B cell (primary cell): ENCODE measurements at regions not wholly inside any gene's neighbourhood (a gene's known extent, or its start where the extent isn't known, plus 50 kb on each side); places are given as distances from the start of the nearest gene placed in this dataset.

ENCODE experiments used
- ATAC-seq: fragments of 200-7000 bp; cut with Tn5 transposase; one replicate; pipeline ENCODE4 v1.10.0; 2021; ENCODE audit warnings: low read depth, mild to moderate bottlenecking, moderate number of reproducible peaks, moderate library complexity
- CTCF ChIA-PET: fragments of 350-600 bp; sonication (Branson Sonifier 250); formaldehyde crosslinking; loops from one replicate; lab custom pipeline; 2021; ENCODE audit warnings: antibody characterized with exemption, inconsistent platforms; lab: Charles Lee
- POLR2A ChIA-PET: fragments of 350-600 bp; sonication (Branson Sonifier 250); formaldehyde crosslinking; loops from one replicate; lab custom pipeline; 2021; ENCODE audit warnings: antibody characterized with exemption; lab: Charles Lee
- DNase-seq: peaks from one replicate; pipeline ENCODE4 v3.0.0; 2013
- H2AFZ ChIP-seq: 2 replicates; pipeline ENCODE4 v1.6.1; 2012; ENCODE audit warnings: mild to moderate bottlenecking, low read depth, low read length; ENCODE audit not compliant: insufficient read depth, poor library complexity, severe bottlenecking
- H3K27ac ChIP-seq, 2 donors: 1 replicate in 1 of 2; 2 replicates in 1 of 2; pipeline ENCODE4 v1.5.1; 2012 to 2013; ENCODE audit warnings: low read length in 2 of 2, mild to moderate bottlenecking in 2 of 2, moderate library complexity in 1 of 2
- H3K27me3 ChIP-seq, 4 experiments: fragments of 200-600 bp in 1 of 4; sonication (generic) in 1 of 4; replicated peaks in 1 of 4; 1 replicate in 2 of 4; 2 replicates in 2 of 4; pipeline versions ENCODE4 v1.6.1 to v1.7.0; 2013 to 2016; ENCODE audit warnings: low read length in 3 of 4, mild to moderate bottlenecking in 2 of 4, mixed read lengths in 1 of 4, moderate library complexity in 1 of 4; ENCODE audit not compliant: insufficient read depth in 4 of 4, control insufficient read depth in 3 of 4; ENCODE audit errors: control extremely low read depth in 1 of 4
- H3K36me3 ChIP-seq, 2 experiments: replicated peaks in 1 of 2; 1 replicate in 1 of 2; 2 replicates in 1 of 2; pipeline versions ENCODE4 v1.6.1 to v1.7.1; 2013; ENCODE audit warnings: low read length in 1 of 2; ENCODE audit not compliant: insufficient read depth in 2 of 2, control insufficient read depth in 1 of 2; ENCODE audit errors: control extremely low read depth in 1 of 2, extremely low read depth in 1 of 2
- H3K4me1 ChIP-seq, 2 donors: fragments of 200-600 bp in 1 of 2; sonication (generic) in 1 of 2; 1 replicate in 1 of 2; 2 replicates in 1 of 2; pipeline versions ENCODE4 v1.5.1 to v1.6.1; 2013 to 2017; ENCODE audit warnings: low read length in 2 of 2; ENCODE audit not compliant: control insufficient read depth in 2 of 2, insufficient read depth in 2 of 2
- H3K4me2 ChIP-seq: replicated peaks from 2 replicates; pipeline ENCODE3; 2012; ENCODE audit warnings: mild to moderate bottlenecking, low read depth, low read length; ENCODE audit not compliant: poor library complexity, severe bottlenecking
- H3K4me3 ChIP-seq, 5 experiments: fragments of 200-600 bp in 1 of 5; sonication (generic) in 1 of 5; 1 replicate in 3 of 5; 2 replicates in 2 of 5; pipeline versions ENCODE4 v1.5.1 to v1.7.0; 2011 to 2016; ENCODE audit warnings: low read length in 4 of 5, mild to moderate bottlenecking in 4 of 5, low read depth in 2 of 5, control low read depth in 1 of 5, moderate library complexity in 1 of 5; ENCODE audit not compliant: insufficient read depth in 1 of 5; ENCODE audit errors: control extremely low read depth in 1 of 5, extremely low read depth in 1 of 5
- H3K79me2 ChIP-seq: fragments of 200-600 bp; sonication (generic); one replicate; pipeline ENCODE4 v1.6.0; 2016; ENCODE audit warnings: low read length; ENCODE audit not compliant: control insufficient read depth, insufficient read depth
- H3K9ac ChIP-seq: fragments of 200-600 bp; sonication (generic); 2 replicates; pipeline ENCODE4 v1.6.1; 2017; ENCODE audit warnings: mild to moderate bottlenecking, low read length, moderate library complexity
- H3K9me3 ChIP-seq, 3 donors: one replicate each; pipeline versions ENCODE4 v1.6.1 to v1.7.1; 2013; ENCODE audit warnings: low read length in 2 of 3; ENCODE audit not compliant: control insufficient read depth in 2 of 3, insufficient read depth in 1 of 3; ENCODE audit errors: control extremely low read depth in 1 of 3
- H4K20me1 ChIP-seq: 2 replicates; pipeline ENCODE4 v1.6.0; 2012; ENCODE audit warnings: mild to moderate bottlenecking, low read length; ENCODE audit not compliant: insufficient read depth, control insufficient read depth, poor library complexity, severe bottlenecking
- H3K27ac Mint-ChIP-seq: one replicate; pipeline ENCODE4 v1.8.0; 2021; ENCODE audit warnings: mixed read lengths
- H3K27me3 Mint-ChIP-seq: one replicate; pipeline ENCODE4 v1.8.0; 2021; ENCODE audit warnings: mixed read lengths
- H3K4me1 Mint-ChIP-seq: one replicate; pipeline ENCODE4 v1.8.0; 2021; ENCODE audit warnings: mixed read lengths
- H3K4me3 Mint-ChIP-seq: one replicate; pipeline ENCODE4 v1.8.0; 2021; ENCODE audit warnings: mixed read lengths
- H3K9me3 Mint-ChIP-seq: one replicate; pipeline ENCODE4 v1.8.0; 2022; ENCODE audit warnings: mixed read lengths; ENCODE audit not compliant: insufficient read depth
- EZH2 ChIP-seq: IDR thresholded peaks from 2 replicates; pipeline ENCODE4 v1.6.1; 2012; ENCODE audit warnings: borderline replicate concordance, low read depth, mild to moderate bottlenecking, moderate library complexity, low read length; ENCODE audit not compliant: insufficient read depth, poor library complexity, severe bottlenecking
- WGBS: methylation state at CpG from one replicate; pipeline ENCODE4 v1.1.5; 2013; ENCODE audit warnings: missing lambda C conversion rate; ENCODE audit not compliant: insufficient coverage; 5-methylcytosine and 5-hydroxymethylcytosine counted together
- intact Hi-C: fragments of 100-400 bp; cut with micrococcal nuclease; formaldehyde crosslinking; loops from one replicate; pipeline ENCODE4 v1.10.0; 2022
- TF ChIP-seq, protein P1 (sequence below): fragments of 200-600 bp; IDR thresholded peaks from one replicate; pipeline ENCODE4 v1.8.0; 2022; ENCODE audit warnings: antibody characterized with exemption, mild to moderate bottlenecking

DNA sequence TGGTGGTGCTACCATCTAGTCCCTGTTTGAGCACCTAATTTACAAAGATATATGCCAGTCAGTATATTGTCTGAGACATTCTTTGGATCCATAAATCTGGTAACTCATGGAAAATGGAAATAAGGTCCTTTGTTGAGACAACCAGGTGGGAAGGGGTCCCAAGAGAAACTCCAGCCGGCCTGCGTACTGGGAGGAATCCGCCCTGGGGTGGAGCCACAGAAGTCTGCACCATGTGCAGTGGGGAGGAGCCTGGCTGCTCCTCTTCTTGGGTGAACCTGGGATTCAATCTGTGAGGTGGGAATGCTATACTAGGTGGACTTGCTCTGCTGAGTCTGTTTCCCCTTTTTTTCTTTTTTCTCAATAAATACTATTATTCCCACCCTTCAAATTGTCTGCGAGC is 339.2 kb upstream of the TNRC6C start:
- 100% methylated on average over 3 of the region's 4 CpGs for WGBS
- no peak overlapping the region for H3K27ac Mint-ChIP-seq
- H3K4me2 ChIP-seq: no peak overlapping the region
- H4K20me1 ChIP-seq: no peaks in the 10 kb centered on the region
- intact Hi-C loops: no loop called here
- no peak overlapping the region for H2AFZ ChIP-seq
- no peaks in the 10 kb centered on the region for H3K4me1 ChIP-seq
- H3K4me3 ChIP-seq: no peak overlapping the region
- H3K27me3 Mint-ChIP-seq: peaks cover 28% of the 10 kb centered on the region
- POLR2A ChIA-PET: no interaction called here
- H3K79me2 ChIP-seq: no peaks in the 10 kb centered on the region
- no peak overlapping the region for H3K4me3 Mint-ChIP-seq
- peaks cover 4% of the 10 kb centered on the region for H3K4me1 Mint-ChIP-seq
- no peaks in the 10 kb centered on the region for H3K36me3 ChIP-seq
- no peak for ATAC-seq
- TF ChIP-seq, protein P1, sequence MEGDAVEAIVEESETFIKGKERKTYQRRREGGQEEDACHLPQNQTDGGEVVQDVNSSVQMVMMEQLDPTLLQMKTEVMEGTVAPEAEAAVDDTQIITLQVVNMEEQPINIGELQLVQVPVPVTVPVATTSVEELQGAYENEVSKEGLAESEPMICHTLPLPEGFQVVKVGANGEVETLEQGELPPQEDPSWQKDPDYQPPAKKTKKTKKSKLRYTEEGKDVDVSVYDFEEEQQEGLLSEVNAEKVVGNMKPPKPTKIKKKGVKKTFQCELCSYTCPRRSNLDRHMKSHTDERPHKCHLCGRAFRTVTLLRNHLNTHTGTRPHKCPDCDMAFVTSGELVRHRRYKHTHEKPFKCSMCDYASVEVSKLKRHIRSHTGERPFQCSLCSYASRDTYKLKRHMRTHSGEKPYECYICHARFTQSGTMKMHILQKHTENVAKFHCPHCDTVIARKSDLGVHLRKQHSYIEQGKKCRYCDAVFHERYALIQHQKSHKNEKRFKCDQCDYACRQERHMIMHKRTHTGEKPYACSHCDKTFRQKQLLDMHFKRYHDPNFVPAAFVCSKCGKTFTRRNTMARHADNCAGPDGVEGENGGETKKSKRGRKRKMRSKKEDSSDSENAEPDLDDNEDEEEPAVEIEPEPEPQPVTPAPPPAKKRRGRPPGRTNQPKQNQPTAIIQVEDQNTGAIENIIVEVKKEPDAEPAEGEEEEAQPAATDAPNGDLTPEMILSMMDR: no peak
- no peak for TF ChIP-seq EZH2
- no peaks in the 10 kb centered on the region for H3K9me3 Mint-ChIP-seq
- CTCF ChIA-PET: interaction anchor here (1.0 kb wide), 1 partner anchor 9 kb away, joined by 3 read pairs; no protein-coding TSS in a partner anchor
- H3K9me3 ChIP-seq: peaks cover 0 to 3% (median 0%) of the 10 kb centered on the region in 3 donors
- peaks cover 0 to 2% (median 0%) of the 10 kb centered on the region in 4 experiments for H3K27me3 ChIP-seq
- no peak overlapping the region for H3K27ac ChIP-seq
- no peak overlapping the region for H3K9ac ChIP-seq
- no peak for DNase-seq

DNA sequence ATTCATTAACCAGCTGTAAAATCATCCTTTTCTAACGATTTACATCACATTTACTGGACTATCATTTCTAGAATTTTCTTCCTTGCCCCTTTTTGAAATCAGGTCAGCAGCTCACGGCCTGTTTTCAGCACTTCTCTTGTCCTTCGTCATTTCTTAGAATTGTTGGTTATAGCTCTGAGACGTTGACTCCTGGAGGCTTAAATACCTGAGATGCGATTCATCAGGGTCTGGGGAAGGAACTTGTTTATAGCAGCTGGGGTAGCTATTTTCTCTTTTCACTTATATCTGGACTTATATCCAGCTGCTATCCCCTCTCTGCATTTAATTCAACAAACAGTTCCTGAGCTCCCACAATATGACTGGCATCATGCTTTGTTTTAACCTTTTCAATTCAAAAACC is 338.7 kb upstream of the TNRC6C start:
- H4K20me1 ChIP-seq: no peaks in the 10 kb centered on the region
- H3K9me3 ChIP-seq: peaks cover 0 to 3% (median 0%) of the 10 kb centered on the region in 3 donors
- no peak overlapping the region for H3K4me2 ChIP-seq
- H3K27ac Mint-ChIP-seq: no peak overlapping the region
- ChIA-PET CTCF (interaction anchor here (1.0 kb wide), 1 partner anchor 9 kb away, joined by 3 read pairs; no protein-coding TSS in a partner anchor), POLR2A (no interaction called here)
- peaks cover 0 to 2% (median 0%) of the 10 kb centered on the region in 4 experiments for H3K27me3 ChIP-seq
- ATAC-seq (no peak), DNase-seq (no peak)
- no peak overlapping the region for H2AFZ ChIP-seq
- H3K4me3 Mint-ChIP-seq: no peak overlapping the region
- no peaks in the 10 kb centered on the region for H3K79me2 ChIP-seq
- H3K4me1 ChIP-seq: no peaks in the 10 kb centered on the region
- WGBS: 86% methylated on average over 1 of the region's 5 CpGs
- no peak overlapping the region for H3K27ac ChIP-seq
- H3K27me3 Mint-ChIP-seq: peaks cover 23% of the 10 kb centered on the region
- H3K36me3 ChIP-seq: no peaks in the 10 kb centered on the region
- TF ChIP-seq EZH2: no peak
- TF ChIP-seq, protein P1: no peak
- H3K9ac ChIP-seq: no peak overlapping the region
- no peak overlapping the region for H3K4me3 ChIP-seq
- no peaks in the 10 kb centered on the region for H3K9me3 Mint-ChIP-seq
- H3K4me1 Mint-ChIP-seq: peaks cover 4% of the 10 kb centered on the region
- intact Hi-C loops: no loop called here
